Stimulated activated CD8-positive, alpha-beta memory T cell treated with anti-CD3 and anti-CD28 coated beads, Interleukin-4, amount 100 ng/mL, for 24 hours (primary cell): ENCODE measurements at regions not wholly inside any gene's neighbourhood (a gene's known extent, or its start where the extent isn't known, plus 50 kb on each side); places are given as distances from the start of the nearest gene placed in this dataset.

Experiments used
- DNase-seq: peaks from one replicate; pipeline ENCODE4 v3.0.0-alpha.2; 2020; ENCODE audit warnings: low read depth

DNA sequence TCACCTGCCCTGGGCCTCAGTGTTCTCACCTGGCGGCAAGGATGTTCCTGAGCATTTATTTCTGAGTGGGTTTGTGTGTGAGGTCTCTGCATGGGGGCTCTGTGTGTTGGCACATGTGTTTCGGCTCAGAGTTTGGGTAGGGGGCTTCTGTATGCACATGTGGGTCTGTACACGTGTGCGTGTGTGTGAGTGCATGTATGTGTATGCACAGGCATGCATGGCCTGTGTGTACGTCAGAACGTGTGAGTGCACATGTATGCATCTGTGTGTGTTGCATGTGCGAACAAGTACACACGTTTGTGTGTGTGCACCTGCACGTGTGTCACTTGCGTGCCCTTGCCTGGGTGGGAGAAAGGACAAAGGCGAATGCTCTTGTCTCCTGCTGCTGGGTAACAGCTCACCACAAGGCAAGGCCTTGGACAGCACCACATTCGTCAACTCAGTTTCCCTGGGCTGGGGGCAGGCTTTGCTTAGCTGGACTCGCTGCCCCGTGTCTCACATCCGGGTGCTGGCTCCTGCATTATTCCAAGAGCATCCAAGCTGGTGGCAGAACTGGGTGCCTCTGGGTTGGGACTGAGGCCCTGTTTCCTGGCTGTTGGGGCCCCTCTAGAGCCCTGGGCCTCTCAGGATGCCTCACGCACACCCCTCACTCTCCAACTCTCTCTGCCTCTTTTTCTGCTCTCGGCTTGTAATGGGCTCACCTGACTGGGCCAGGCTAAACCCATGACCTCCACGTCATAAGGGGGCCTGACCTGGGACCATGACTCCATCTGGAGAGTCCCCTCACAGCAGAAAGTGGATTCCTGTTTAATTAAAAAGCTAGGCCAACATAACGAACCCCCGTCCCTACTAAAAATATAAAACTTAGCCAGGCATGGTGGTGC, 153.6 kb upstream of the C14orf180 start:
- no peak for DNase-seq

DNA sequence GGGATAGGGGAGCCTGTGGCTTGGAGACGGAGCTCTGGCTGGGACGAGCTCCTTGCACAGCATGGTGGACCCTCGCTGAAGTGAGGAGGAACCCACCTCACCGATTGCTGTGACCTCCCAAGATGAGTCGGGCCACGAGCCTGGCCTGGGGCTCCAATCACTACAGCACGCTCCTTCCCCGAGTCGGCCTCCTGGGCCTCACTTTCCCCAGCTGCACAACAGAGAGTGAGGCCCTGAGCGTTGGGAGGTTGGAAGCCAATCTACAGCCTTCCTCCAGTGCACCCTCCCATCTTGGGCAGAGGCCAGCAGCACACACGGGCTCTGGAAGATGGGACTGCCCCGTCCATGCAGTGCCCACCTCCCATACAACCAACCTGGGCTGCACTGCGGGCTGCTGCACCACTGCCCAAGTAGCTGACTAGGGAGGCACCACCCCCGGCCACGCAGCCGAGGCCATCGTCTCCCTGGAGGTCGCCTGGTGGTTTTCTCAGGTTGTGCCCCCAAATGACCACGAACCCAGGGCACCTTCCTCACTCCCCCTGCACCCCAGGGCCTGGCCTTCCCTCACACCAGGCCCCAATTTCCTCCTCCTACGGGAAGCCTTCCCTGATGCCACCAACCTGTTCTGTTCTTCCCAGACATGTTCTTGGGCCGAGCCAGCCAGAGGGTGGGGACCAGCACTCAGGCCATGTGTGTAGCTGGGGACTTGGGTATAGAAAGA, 152.3 kb upstream of the C14orf180 start:
- DNase-seq, result no peak

DNA sequence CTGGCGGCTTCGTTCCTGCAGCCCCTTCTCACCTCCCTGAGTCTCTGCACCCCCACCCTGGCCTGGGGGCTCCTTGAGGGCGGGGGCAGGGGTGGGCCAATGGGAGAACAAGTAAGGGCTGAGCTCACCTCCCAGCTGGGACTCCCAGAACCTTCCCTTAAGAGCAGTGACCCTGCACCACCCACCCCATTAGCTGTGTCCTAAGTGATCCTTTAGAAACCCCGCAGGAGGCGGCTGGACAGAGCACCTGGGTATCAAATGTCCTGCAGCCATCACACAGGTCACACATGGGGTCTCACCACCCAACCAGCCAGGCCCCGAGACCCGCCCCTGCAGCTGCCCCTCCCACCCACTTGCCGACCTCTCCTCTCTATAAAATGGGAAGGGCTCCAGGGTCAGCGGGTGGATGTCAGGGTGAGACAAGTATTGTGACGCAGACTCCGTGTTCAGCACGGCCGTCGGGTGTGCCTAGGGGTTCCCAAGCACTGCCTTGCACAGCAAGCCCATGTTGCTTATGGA, 151.2 kb upstream of the C14orf180 start:
- DNase-seq, result no peak

DNA sequence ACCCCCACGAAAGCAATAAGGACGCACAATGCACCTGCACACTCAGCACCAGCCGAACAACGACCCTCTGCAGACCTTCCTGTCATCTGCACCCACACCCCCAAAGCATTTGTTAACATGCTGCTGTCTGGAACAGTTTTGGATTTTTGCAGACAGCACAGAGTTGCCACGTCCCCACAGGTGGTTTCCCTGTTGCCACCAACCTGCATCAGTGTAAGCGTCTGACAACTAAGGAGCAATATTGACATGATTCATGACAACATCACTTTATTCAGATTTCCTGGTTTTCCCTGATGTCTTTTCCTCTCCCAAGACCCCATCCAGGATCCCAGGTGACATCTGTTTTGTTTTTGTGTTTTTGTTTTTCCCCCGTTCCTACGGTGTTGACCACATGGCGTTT, 150.7 kb upstream of the C14orf180 start:
- no peak for DNase-seq

DNA sequence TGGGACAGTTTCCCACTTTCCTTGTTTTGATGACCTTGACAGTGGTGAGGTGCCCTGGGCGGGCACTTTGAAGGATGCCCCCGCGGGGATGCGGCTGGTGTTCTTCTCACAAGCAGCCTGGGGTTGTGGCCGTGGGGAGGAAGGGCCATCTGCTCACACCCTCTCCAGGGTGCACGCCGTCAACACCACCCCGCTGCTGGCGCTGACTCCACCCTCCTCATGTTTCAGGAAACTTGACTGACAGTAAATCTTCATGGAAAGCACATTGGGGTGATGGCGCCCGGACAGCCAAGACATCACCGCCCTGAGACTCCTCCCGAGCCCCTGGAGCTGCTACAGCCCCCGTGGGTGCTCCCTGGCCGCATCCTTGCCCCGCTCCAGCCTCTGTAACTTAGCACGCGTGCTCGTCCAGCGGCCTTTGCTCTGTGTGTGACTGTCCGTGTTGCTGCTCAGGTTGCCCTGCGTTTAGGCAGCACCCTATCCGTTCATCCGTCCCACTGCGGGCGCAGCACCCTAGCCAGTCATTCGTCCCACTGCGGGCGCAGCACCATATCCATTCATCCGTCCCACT, 150.2 kb upstream of the C14orf180 start:
- DNase-seq, result no peak

DNA sequence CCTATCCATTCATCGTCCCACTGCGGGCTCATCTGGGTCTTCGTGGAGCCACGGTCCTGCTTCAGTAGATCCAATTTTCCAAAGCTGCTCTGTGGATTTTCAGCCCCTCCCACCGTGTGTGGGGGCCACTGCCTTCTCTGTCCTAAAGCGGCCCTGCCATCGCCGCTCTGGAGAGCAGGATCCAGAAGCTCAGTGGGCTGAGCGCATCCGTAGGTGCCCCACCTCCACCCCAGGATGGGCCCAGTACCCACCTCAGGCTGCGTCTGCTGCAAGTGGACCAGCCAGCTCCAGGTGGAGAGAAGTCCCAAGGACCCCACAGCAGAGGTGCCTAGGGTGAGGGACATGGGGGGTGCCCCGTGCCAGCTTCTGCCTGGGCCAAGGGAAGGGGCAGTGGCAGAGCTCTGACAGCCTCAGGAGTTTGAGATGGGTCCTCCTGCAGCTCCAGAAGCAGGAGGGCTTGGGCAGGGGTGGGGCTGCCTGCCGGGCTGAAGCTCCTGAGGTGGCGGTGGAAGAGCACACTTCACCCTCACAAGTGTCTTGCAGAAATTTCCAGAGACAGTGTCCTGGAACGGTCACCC, 148.1 kb upstream of the C14orf180 start:
- no peak for DNase-seq

DNA sequence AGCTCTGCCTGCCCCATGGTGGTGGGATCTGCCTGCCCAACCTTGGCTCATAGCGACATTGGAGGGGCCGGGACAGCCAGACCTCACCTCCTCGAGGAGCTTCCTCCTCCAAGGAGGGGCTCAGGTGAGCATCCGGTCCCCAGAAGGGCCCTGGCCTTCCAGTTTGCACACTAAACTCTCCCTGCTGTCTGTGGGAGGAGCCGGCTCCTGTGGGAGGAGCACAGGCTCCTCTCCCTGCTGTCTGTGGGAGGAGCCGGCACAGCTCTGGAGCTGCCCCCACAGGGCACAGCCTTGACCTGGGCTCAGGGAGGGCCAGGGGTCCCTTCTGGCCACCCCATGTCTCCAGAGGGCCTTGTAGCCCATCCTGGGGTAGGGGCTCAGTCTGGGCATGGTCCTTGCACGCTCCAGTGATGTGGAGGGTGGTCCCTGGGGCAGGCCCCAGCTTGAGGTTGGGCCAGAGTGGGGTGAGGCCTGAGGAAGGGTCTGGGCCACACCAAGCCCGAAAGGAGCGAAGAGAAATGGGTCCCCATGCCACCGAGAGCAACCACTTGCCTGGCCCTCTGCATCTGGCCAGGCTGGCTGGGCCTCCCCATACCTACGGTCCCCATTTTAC, 147.5 kb upstream of the C14orf180 start:
- DNase-seq, result no peak

DNA sequence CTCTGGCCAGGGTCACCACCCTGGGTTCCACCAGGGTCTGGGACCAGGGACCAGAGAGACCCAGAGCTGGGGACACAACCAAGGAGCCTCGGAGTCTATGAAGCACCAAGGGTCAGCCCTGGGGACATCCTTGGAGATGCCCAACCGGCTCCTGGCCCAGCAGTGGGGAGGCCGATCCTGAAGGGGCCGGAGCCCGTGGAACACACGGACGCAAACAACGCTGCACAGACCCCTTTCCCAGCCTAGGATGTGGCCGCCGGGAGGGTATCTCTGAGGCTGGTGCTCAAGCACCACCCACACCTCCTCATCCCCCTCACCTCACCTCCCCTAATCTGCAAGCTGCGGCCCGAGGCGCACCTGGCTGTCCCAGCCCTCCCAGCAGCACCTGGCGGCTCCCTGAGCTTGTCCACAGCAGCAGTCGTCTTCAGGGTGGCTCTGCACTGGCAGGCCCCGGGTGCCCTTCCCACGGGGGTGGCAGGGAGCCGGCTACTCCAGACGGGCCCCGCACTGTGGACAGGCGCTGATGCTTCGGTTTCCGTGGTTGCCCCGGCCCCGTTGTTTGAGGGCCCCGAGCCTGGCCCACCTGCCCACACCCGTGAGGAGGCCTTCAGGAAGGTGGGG, 146.8 kb upstream of the C14orf180 start:
- DNase-seq, result no peak

DNA sequence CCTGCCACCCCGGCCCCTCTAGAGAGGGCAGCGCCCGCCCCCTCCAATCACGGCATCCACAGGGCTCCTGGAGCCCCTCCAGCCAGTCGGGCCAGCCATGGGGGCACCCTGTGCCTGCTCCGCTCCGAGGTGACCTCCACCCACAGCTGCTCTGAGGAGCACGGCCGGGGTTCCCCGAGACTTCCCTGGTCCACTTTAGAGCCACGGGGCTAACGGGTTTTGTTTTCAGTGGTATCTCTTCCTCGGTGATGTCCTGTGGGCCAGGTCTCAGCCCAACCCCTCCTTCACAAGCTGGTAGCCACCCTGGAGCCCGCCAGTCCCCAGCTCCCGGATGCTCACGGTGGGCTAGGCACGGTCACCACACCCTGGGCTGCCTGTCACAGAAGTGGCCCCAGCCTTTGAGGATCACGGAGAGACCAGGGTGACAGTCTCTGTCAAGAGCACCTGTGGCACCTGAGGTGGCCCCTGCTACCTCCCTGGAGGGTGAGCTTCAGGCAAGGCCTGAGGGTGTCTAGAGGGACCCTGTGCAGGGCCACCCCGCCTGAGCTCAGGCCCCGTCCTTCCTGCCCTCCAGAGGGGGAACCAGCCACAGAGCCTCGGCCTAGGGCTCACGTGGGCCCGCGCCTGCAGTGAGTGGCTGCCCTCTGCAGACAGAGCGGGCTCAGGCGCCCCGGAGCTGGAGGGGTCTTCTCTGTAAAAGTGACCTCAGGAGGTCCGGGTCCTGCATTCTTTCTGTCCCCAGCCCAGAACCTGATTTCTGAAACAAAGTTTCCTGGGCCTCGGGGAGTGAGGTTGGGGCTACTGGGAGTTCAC, 146.0 kb upstream of the C14orf180 start:
- no peak for DNase-seq

DNA sequence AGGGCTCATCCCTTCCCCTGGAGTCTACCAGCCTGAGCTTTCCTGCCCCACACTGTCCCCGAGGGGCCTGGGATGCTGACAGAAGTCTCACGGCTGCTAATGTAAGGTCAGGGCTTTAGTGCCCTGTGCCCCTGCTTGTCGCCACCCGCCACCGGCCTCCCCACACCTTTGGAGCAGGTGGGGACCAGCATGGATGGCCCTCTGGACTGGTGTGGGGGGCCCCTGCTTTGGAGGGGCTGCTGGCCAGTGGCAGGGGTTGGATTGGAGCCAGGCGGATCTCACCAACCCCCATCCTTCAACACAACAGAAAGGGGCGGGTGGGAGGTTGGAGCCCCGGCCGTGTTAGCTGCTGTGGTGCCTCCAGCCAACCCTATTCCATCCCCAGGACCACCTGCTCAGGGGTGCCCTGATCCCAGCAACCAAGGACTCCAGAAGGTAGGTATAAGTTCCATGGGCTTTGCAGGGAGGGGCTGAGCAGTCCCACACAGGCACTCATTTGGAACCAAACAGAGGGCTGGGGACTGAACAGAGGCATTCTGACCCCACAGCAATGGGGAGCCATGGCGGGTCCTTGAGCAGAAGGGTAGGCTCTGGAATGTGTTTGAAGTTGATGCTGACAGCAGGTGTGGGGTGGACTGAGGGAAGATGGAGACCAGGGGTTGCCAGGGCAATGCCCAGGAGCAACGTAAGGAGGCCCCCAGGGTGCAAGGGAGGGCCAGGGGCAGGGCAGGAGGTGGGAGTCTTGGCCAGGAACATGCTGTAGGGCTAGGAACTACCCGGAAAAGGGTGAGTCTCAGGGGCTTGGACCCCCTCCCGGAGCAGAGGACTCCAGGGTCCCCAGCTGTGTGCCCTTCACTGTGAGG, 145.1 kb upstream of the C14orf180 start:
- DNase-seq, result no peak

DNA sequence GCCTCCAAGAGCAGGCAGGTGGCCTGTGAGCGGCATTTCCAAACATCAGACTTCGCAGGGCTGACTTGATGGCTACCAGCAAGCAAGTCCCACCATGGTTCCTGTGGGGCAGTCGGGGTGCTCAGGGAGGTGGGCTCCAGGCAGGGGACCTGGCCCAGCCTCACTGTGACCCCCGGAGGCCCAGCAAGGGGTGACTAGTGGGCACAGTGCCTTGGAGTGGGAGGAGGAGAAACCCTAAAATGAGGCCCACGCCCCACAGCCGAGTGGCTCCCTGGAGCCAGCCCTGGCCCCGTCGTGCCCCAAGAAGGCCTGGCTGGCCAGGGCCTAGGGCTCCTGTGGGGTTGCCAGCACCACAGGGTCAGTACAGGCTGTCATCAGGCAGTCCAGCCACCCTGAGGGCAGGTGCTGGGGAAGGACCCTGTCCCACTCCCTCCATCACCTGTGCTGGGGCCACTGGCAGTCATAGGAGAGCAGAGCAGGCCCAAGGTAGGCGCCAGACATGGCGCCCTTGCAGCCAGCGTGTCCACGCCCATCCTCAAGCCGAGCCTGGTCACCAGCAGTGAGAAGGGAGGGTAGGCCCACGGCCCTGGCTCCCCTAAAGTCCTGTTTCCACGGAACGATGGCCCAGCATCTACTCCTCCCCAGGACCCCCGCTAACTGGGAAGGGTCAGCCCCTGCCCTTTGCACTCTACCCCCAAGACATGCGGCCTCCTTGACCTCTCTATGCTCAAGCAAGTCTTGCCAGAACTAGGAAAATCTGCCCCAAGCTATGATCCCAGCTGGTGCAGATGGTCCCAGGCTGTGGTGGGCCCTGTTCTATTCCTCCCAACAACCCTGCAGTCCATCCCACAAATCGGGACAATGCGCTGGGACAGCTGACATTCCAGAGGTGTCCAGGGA, 144.2 kb upstream of the C14orf180 start:
- no peak for DNase-seq

DNA sequence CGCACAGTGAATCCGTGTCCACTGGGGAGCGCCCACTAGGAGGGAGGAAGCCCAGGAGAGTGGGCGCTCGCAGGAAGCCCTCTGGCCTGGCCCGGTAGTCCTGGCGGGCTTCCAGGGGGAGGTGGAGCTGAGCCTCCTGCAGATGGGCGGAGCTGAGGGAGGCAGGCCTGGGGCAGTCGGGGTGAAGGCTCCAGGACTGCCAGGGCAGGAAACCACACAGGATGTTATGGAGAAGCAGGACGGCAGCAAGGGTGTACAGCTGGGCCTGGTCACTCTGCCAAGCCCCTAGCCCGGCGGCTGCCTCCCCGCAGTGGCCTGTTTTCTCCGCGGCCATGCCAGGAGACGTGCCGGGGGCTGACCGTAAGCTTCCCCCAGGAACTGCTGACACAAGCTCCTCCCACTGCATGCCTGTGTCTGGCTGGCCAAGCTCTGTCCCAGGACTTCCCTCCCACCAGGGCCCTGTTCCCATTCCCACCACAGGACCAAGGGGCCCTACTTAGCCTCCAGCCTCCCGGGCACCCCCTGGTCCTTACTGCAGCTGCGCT, 143.4 kb upstream of the C14orf180 start:
- DNase-seq, result no peak

DNA sequence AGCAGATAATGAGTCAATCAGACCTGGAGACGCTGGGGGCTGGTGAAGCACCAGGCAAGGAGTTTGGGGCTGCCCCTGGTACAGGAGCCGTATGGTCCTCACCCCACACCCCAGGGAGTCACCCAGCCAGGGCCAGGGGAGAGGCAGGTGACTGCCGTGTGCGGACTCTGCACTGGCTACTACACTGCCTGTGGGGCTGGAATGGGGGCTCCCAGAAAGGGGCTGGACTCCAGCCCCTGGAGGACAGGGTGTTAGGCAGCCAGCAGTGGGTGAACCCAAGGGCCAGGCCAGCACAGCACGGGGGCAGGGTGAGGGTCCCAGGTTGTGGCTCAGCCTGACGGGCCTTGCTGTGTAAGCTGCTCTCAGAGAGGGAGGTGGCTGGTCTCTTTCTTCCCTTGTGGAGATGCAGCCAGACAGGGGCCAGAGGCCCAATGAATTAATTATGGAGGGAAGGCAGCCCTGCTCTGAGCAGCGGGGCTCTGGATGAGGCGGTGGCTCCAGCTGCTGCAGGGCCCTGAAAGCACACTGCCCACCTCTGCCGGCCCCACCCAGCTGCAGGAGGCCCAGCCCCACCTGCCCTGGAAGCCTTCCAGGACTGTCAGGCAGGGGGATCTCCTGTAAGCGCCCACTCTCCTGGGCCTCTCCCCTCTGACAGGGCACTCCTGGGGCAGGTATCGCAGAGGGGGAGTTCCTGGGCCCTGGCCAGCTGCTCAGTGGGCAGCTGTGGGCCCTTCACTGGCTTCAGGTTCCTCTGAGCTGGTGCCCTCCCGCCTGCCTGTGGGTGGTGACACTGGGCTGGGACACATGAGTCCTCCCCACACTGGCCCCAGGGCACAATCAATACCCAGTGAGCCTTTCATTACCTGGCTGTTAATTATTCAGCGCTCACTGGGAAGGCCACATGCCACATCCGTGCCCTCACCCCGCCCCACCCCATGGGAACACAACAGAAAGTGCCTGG, 142.5 kb upstream of the C14orf180 start:
- no peak for DNase-seq

DNA sequence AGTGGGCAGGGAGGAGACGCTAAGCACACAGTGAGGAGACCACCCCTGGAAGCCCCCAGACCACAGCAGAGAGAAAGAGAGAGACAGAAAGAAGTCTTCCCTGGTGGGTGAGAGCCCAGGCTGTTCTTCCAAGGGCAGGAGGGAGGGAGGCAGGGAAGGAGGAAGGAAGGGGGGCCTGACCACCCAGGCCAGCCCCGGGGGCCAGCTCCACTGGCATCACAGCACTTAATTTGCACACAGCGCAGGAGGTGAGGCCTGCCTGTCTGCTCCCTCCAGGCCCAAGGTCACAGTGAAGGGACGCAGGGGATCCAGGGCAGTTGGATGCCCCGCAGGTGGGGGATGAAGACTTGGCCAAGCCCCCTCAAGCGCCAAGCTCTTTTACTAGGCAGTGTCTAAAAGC, 141.9 kb upstream of the C14orf180 start:
- DNase-seq, result no peak

DNA sequence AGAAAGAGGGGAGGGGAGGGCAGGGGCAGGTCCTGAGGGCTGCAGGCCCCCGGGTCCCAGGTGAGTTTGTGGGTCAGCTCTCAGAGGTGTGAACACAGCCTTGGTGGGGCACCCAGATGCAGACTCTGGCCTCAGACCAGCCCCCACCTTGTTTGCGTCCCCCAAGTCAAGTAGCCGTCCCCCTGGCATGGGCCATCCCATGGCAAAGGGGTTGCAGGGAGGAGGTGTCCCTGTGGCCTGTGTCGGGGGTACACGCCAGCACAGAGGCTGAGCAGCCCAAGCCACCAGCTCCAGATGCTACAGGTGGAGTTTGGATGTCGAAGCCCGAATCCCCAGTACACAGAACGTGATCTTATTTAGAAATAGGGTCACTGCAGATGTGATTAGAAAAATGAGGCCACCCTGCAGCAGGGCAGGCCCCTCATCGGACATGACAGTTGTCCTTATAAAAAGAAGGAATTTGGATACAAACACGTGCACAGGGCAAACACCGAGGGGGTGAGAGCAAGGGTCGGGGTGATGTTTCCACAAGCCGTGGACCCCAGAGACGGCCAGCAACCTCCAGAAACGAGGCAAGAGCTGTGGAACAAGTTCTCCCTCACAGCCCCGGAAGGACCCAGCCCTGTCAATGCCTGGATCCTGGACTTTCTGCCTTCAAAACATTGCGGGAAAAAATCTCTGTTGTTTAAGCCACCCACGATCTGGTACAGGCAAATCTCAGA, 141.2 kb upstream of the C14orf180 start:
- no peak for DNase-seq

DNA sequence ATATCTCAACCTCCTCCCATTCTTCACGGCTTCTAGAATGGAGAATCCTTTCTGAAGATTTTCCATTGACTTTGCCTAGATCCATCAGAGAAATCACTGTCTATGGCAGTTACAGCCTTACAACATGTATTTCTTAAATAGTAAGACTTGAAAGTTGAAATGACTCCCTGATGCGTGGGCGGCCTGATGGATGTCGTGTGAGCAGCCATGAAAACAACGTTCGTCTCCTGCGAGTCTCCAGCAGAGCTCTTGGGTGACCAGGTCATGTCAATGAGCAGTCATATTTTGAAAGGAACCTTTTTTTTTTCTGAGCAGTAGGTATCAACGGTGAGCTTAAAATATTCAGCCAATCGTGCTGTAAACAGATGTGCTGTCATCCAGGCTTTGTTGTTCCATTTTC, 139.9 kb upstream of the C14orf180 start:
- no peak for DNase-seq
